Fibroblast of mammary gland (primary cell): ENCODE measurements at regions not wholly inside any gene's neighbourhood (a gene's known extent, or its start where the extent isn't known, plus 50 kb on each side); places are given as distances from the start of the nearest gene placed in this dataset.

Source experiments
- DNase-seq: peaks from one replicate; pipeline ENCODE4 v3.0.0-alpha.2; 2010; ENCODE audit warnings: low read depth
- H3K4me3 ChIP-seq: 2 replicates; pipeline ENCODE4 v1.5.1; 2011; ENCODE audit warnings: low read depth, mild to moderate bottlenecking, low read length, moderate library complexity; ENCODE audit not compliant: control insufficient read depth
- TF ChIP-seq, protein P1 (sequence below): conservative IDR thresholded peaks from 2 replicates; pipeline ENCODE4 v1.5.1; 2011; ENCODE audit warnings: low read depth, low read length, inconsistent platforms; ENCODE audit not compliant: control insufficient read depth, insufficient read depth

DNA sequence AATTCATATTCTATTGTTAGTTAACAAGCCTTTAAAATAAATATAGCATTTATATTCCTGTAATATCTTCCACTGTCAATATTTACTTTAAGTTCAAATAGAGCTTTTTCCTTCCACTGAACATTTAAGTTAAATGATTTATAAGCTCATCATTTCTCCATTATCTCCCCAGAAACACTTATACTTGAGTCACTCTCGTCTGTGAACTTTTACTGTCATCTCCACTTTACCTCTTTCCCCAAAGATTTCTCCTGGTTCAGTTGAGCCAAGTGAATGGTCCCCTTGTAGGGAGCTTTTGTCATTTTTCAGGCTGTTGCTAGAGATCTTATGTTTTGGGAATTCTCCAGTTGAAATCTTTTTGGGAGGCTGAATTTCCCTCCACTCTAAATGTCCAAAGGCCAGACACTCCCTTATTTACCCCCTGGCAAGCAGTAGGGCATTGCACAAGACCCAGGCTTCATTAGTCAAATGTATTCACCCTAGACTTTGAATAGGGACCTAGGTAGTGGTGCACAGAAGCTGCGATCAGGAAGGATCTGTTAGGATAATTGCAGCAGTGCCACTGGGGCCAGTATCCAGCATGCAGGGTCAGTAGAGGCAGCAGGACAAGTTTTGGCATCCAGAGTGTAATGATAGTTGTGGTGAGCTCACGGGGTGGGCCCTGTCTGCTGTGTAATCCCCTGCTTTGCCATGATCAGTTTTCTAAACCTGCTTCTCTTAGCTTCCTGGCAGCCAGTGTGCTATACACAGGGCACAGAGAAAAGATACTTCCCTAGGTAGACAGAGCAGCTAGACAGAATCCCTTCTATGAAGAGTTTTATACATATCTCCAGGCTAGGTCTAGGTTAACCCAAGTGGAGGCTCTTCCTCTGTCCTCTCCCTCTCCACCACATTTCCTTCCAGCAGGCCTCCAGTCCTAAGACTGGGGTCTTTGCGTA, 356.5 kb upstream of the SLCO3A1 start:
- TF ChIP-seq, protein P1, sequence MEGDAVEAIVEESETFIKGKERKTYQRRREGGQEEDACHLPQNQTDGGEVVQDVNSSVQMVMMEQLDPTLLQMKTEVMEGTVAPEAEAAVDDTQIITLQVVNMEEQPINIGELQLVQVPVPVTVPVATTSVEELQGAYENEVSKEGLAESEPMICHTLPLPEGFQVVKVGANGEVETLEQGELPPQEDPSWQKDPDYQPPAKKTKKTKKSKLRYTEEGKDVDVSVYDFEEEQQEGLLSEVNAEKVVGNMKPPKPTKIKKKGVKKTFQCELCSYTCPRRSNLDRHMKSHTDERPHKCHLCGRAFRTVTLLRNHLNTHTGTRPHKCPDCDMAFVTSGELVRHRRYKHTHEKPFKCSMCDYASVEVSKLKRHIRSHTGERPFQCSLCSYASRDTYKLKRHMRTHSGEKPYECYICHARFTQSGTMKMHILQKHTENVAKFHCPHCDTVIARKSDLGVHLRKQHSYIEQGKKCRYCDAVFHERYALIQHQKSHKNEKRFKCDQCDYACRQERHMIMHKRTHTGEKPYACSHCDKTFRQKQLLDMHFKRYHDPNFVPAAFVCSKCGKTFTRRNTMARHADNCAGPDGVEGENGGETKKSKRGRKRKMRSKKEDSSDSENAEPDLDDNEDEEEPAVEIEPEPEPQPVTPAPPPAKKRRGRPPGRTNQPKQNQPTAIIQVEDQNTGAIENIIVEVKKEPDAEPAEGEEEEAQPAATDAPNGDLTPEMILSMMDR, result no peak
- no peak for DNase-seq
- H3K4me3 ChIP-seq, result no peak overlapping the region

DNA sequence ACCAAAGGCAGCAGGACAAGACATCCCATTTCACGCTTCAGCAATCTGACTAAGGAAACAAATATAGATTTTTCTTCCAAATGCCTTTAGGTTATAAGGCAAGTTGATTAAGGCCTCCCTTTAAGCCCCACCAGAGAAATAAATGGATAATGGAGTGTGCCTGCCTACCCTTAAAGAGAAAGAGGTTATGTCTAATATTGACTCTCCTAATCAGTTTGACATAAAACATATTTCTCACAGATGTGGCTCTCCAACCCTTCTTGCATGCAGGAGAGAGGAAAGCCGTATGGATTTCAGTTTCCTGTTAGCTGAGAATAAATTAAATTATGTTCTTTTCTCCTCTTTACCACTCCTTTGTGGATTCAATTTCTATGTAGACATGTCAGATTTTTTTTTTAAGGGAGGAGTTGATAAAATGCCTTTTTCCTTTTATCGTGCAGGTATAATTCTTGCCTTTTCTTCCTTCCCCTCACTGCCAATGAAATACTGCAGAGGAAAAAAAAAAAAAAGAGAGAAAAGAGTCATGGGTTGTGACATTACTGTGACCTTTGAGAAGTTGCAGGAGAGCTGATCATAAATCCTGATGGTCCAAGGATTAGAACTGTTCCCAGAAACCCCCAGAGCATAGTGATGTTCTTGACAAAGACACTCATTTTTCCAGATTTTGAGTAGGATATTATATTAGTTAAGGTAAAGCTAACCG, 355.3 kb upstream of the SLCO3A1 start:
- no peak overlapping the region for H3K4me3 ChIP-seq
- no peak for DNase-seq
- TF ChIP-seq, protein P1, result no peak

DNA sequence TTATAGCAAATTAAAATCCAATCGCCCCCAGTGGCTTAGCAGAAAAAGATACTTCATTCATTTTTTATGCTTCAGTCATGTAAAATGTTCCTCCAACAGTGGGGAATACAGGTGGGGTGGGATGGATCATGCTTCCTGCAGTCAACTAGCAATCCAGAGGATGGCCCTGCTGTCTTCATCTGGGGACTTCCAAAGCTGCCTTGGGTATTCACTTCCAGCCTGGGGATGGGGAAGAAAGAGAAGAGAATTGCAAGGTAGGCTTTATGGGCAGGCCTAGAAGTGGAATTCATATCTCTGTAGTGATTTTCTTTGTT, 354.8 kb upstream of the SLCO3A1 start:
- no peak for DNase-seq
- TF ChIP-seq, protein P1, result no peak
- H3K4me3 ChIP-seq, result no peak overlapping the region

GRCh38 chr15:91499774-91500383, 353.6 kb upstream of the SLCO3A1 start:
- DNase-seq, result no peak
- TF ChIP-seq, protein P1, result no peak
- H3K4me3 ChIP-seq, result no peak overlapping the region

DNA sequence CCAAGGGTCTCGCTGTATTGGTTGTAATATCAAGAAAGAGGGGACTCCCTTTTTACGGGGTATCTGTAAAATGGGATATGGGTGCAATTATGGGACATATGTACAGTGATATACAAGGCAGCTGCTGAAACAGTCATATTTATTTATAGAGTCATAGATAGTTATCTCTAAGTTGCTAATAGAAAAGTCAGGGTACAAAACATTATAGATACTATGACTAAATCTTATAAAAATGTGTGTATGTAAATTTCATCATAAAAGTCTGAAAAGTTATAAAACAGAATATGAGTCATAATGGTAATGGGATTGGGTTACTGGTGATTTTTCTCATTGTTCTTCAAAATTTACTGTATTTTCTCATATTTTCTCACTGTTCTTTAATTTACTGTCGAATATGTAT, 344.9 kb upstream of the SLCO3A1 start:
- no peak overlapping the region for H3K4me3 ChIP-seq
- TF ChIP-seq, protein P1, result no peak
- peak; percentile 24 for DNase-seq

GRCh38 chr15:91514147-91514546, 339.4 kb upstream of the SLCO3A1 start:
- H3K4me3 ChIP-seq, result no peak overlapping the region
- TF ChIP-seq, protein P1, result no peak
- DNase-seq, result no peak
